B cell (primary cell): ENCODE measurements at regions not wholly inside any gene's neighbourhood (a gene's known extent, or its start where the extent isn't known, plus 50 kb on each side); places are given as distances from the start of the nearest gene placed in this dataset.

Experiments used
- EZH2 ChIP-seq: IDR thresholded peaks from 2 replicates; pipeline ENCODE4 v1.6.1; 2012; ENCODE audit warnings: borderline replicate concordance, low read depth, mild to moderate bottlenecking, moderate library complexity, low read length; ENCODE audit not compliant: insufficient read depth, poor library complexity, severe bottlenecking
- TF ChIP-seq, protein P1 (sequence below): fragments of 200-600 bp; IDR thresholded peaks from one replicate; pipeline ENCODE4 v1.8.0; 2022; ENCODE audit warnings: antibody characterized with exemption, mild to moderate bottlenecking

DNA sequence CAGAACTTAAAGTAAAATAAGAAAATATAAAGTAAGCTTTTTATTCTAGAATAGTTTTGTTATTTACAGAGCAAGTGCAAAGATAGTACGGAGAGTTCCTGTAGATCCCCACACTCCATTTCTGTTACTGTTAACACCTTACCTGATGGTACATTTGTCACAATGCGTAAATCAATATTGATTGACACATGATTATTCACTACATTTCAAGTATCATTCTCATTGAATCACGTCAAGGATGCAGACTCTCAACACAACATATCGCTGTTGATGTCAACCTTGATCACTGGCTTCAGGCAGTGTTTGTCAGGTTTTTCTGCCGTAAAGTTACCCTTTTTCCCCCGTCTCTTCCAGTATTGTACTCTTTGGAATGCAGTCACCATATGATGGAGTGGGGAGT is 64.2 kb upstream of the WSCD1 start:
- TF ChIP-seq, protein P1, sequence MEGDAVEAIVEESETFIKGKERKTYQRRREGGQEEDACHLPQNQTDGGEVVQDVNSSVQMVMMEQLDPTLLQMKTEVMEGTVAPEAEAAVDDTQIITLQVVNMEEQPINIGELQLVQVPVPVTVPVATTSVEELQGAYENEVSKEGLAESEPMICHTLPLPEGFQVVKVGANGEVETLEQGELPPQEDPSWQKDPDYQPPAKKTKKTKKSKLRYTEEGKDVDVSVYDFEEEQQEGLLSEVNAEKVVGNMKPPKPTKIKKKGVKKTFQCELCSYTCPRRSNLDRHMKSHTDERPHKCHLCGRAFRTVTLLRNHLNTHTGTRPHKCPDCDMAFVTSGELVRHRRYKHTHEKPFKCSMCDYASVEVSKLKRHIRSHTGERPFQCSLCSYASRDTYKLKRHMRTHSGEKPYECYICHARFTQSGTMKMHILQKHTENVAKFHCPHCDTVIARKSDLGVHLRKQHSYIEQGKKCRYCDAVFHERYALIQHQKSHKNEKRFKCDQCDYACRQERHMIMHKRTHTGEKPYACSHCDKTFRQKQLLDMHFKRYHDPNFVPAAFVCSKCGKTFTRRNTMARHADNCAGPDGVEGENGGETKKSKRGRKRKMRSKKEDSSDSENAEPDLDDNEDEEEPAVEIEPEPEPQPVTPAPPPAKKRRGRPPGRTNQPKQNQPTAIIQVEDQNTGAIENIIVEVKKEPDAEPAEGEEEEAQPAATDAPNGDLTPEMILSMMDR, result no peak
- TF ChIP-seq EZH2, result no peak
